GM12872 (cell line): ENCODE measurements at regions not wholly inside any gene's neighbourhood (a gene's known extent, or its start where the extent isn't known, plus 50 kb on each side); places are given as distances from the start of the nearest gene placed in this dataset.

Experiments
- TF ChIP-seq, protein P1 (sequence below): IDR thresholded peaks from 3 replicates; pipeline ENCODE4 v1.5.1; 2011; ENCODE audit warnings: low read depth, mild to moderate bottlenecking, low read length, moderate library complexity; ENCODE audit not compliant: insufficient read depth

DNA sequence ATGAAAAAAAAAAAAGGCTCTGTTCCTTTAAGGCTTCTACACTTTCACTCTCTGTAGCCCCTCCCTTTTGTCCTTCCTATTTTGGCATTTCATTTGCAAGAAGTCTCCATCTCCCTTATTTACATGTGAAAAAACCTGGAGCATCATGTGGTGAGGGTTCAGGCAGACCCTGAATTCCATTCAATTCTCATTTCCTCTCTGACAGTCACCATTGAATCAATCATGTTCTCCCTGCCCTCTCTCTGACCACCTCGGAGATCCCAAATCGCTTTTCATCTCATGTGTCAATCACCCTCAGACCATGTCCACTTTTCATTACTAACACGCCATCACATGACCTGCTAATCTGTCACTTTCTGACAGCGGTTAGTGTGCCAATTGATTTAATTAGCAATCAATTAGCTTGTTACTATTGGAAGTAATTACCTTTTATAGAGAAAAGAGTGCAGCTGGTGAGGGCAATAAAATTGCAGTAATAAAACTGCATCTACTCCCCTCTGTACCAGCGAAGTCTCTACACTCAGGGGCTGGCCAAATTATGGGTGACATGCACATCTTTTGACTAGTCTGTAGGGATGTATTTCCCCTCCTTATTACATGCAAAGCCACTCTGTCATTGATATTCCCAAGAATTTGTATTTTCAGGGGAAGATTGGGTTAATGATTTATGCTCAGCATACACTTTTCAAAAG is 317.4 kb downstream of the EN1 start:
- TF ChIP-seq, protein P1, sequence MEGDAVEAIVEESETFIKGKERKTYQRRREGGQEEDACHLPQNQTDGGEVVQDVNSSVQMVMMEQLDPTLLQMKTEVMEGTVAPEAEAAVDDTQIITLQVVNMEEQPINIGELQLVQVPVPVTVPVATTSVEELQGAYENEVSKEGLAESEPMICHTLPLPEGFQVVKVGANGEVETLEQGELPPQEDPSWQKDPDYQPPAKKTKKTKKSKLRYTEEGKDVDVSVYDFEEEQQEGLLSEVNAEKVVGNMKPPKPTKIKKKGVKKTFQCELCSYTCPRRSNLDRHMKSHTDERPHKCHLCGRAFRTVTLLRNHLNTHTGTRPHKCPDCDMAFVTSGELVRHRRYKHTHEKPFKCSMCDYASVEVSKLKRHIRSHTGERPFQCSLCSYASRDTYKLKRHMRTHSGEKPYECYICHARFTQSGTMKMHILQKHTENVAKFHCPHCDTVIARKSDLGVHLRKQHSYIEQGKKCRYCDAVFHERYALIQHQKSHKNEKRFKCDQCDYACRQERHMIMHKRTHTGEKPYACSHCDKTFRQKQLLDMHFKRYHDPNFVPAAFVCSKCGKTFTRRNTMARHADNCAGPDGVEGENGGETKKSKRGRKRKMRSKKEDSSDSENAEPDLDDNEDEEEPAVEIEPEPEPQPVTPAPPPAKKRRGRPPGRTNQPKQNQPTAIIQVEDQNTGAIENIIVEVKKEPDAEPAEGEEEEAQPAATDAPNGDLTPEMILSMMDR, result no peak

GRCh38 chr2:118527571-118527970 is 319.9 kb downstream of the EN1 start:
- TF ChIP-seq, protein P1, result no peak

- TF ChIP-seq, protein P1, result no peak
Observed at GRCh38 chr2:118525346-118525745, 322.1 kb downstream of the EN1 start.

DNA sequence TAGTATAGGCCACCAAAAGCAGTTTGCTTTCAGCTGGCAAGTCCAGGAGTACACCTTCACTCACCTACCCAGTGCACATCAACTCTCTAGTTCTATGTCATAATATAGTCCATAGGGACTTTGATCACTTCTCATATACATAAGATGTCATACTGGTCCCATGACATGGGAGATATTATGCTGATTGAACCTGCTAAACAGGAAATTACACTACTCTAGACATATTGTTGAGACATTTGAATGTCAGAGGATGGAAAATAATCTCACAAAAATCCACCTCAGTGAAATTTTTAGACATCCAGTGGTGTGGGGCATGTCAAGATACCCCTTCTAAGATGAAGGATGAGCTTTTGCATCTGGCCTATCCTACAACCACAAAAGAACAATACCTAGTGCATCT is 322.5 kb downstream of the EN1 start:
- TF ChIP-seq, protein P1, result no peak

DNA sequence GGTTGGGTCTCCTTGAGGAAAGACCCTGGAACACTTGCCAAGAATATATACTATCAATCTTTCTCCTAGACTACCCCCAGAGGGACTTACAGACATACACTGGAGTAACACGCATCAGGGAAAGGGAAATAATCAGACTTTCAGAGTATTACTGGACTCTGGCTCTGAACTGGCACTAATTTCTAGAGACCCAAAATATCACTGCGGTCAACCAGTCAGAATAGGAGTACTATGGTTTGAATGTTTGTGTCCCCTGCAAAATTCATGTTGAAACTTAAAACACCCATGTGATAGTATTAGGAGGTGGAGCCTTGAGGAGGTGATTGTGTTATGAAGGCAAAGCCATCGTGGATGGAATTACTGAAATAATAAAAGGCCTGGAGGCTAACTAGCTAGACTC is 323.7 kb downstream of the EN1 start:
- TF ChIP-seq, protein P1, result no peak

DNA sequence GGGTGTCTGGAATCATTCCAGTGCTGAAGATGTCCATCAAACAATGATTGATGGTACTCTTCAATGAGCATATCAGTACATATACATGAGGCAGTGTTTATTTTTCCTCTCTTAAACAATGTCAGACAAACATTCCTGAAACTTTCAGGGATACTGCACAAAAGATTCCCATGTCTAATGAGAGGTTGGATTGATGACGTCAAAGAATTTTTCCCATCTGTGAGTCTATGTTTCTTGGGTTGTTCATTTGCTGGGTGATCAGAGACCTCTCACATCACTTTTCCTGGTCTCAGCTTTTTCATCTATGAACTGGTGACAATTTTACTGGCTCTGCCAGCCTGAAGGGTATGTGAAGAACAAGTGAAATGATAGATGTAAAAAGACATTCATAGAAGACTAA is 325.5 kb downstream of the EN1 start:
- TF ChIP-seq, protein P1, result no peak

DNA sequence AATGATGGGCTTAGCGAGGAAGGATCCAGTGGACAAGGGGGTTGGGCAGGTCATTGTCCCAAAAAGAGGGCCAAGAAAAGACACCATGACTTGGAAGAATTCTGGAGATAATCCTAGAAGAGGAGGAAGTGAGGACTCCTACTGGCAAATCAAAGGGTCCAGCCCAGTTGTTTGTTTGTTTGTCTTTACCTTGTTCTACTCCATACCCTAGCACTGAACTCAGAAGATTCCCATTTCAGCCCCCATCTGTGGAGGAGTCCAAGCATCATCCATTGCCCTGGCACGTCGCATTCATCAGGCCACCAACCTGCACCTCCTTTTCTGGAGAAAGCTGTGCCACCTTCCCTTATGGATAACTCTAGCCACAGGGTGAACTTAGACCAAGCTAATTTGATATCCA is 326.2 kb downstream of the EN1 start:
- TF ChIP-seq, protein P1, result no peak
